Body of pancreas (tissue), 4 donors: ENCODE measurements at regions not wholly inside any gene's neighbourhood (a gene's known extent, or its start where the extent isn't known, plus 50 kb on each side); places are given as distances from the start of the nearest gene placed in this dataset.

Source experiments
- CTCF ChIP-seq, 7 experiments: fragments of 450-650 bp in 4 of 7; fragments of 200-600 bp in 3 of 7; sonication (generic) in 3 of 7; IDR thresholded peaks; one replicate each; pipeline ENCODE4 v1.5.1; 2016 to 2019; ENCODE audit warnings: antibody characterized with exemption in 7 of 7
- POLR2A ChIP-seq, 3 donors: fragments of 450-650 bp; IDR thresholded peaks; one replicate each; pipeline ENCODE4 v1.6.1; 2016; ENCODE audit warnings: antibody characterized with exemption in 3 of 3, mild to moderate bottlenecking in 2 of 3

DNA sequence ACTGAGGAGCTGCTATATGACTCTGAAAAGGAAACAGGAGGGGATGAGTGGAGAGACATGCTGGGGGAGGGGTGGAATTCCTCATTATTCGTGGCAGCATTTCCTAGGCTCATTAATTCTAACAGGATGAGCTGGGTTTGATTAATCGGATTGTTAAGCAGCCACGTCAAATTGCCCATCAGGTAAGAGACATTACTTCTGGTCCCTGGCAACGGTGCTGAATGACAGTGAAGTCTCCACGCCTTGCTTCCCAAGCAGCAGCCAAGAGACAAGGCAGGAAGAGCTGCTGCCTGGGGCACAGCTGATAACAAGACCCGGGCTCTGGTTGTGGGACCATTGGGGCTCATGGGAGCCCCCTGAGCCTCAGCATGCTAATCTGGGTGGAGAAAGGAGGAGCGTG lies 86.6 kb downstream of the MARCHF4 start:
- no peak for TF ChIP-seq POLR2A (IDR thresholded peaks at IDR 0.05)
- TF ChIP-seq CTCF (IDR thresholded peaks at IDR 0.05) = no peak
